ENCODE measurements at regions not wholly inside any gene's neighbourhood (a gene's known extent, or its start where the extent isn't known, plus 50 kb on each side); places are given as distances from the start of the nearest gene placed in this dataset.

DNA sequence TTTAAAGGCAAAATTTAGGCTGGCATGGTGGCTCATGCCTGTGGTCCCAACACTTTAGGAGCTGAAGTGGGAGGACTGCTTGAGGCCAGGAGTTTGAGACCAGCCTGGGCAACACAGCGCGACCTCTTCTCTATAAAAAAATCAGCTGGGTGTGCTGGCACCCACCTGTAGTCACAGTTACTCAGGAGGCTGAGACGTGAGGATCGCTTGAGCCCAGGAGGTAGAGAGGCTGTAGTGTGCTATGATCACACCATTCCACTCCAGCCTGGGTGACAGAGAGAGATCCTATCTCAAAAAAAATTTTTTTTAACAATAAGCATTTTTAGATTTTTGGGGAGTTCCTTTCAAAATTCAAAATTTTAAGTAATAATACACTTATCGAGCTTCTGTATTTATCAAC is 63.3 kb downstream of the SPATA31C2 start:
- WGBS, 4 donors = 94 to 97% (median 96%) methylated on average over 5 of the region's 5 CpGs
- DNase-seq = no peak
- TF ChIP-seq, protein P1, sequence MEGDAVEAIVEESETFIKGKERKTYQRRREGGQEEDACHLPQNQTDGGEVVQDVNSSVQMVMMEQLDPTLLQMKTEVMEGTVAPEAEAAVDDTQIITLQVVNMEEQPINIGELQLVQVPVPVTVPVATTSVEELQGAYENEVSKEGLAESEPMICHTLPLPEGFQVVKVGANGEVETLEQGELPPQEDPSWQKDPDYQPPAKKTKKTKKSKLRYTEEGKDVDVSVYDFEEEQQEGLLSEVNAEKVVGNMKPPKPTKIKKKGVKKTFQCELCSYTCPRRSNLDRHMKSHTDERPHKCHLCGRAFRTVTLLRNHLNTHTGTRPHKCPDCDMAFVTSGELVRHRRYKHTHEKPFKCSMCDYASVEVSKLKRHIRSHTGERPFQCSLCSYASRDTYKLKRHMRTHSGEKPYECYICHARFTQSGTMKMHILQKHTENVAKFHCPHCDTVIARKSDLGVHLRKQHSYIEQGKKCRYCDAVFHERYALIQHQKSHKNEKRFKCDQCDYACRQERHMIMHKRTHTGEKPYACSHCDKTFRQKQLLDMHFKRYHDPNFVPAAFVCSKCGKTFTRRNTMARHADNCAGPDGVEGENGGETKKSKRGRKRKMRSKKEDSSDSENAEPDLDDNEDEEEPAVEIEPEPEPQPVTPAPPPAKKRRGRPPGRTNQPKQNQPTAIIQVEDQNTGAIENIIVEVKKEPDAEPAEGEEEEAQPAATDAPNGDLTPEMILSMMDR (IDR thresholded peaks at IDR 0.05) = no peak
- TF ChIP-seq POLR2A (IDR thresholded peaks at IDR 0.05) = no peak
- intact Hi-C loops (cut with DNase I) = no loop called here
- no peaks in the 10 kb centered on the region for H3K36me3 ChIP-seq (replicated peaks in 1 of 2)
- H3K27me3 ChIP-seq = no peaks in the 10 kb centered on the region
- no peak overlapping the region for H3K27ac ChIP-seq
- H3K9me3 ChIP-seq (replicated peaks in 1 of 3) = no peaks in the 10 kb centered on the region
- peaks cover 5 to 8% of the 10 kb centered on the region in 2 donors for H3K4me1 ChIP-seq (replicated peaks in 1 of 2)
- H3K4me3 ChIP-seq = no peak overlapping the region

DNA sequence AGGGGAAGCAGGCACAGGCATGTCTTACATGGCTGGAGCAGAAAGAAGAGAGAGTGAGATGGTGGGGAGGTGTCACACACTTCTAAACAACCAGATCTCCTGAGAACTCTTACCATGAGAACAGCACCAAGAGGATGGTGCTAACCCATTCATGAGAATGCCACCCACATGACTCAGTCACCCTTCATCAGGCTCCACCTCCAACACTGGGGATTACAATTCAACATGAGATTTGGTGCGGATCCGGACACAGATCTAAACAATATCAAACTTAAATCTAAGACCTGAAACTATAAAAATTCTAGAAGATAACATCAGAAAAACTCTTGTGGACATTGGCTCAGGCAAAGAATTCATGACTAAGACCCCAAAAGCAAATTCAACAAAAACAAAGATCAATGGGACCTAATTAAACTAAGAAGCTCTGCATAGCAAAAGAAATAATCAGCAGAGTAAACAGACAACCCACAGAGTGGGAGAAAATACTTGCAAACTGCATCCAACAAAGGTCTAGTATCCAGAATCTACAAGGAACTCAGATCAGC is 65.4 kb downstream of the SPATA31C2 start:
- no peak overlapping the region for H3K27ac ChIP-seq
- no peaks in the 10 kb centered on the region for H3K27me3 ChIP-seq
- no peaks in the 10 kb centered on the region for H3K9me3 ChIP-seq (replicated peaks in 1 of 3)
- H3K4me3 ChIP-seq = no peak overlapping the region
- TF ChIP-seq, protein P1 (IDR thresholded peaks at IDR 0.05) = no peak
- TF ChIP-seq POLR2A (IDR thresholded peaks at IDR 0.05) = no peak
- intact Hi-C loops (cut with DNase I) = no loop called here
- H3K4me1 ChIP-seq (replicated peaks in 1 of 2) = peaks cover 5 to 8% of the 10 kb centered on the region in 2 donors
- H3K36me3 ChIP-seq (replicated peaks in 1 of 2) = no peaks in the 10 kb centered on the region
- 93 to 100% (median 98%) methylated on average over 2 of the region's 2 CpGs for WGBS, 4 donors
- DNase-seq = no peak

DNA sequence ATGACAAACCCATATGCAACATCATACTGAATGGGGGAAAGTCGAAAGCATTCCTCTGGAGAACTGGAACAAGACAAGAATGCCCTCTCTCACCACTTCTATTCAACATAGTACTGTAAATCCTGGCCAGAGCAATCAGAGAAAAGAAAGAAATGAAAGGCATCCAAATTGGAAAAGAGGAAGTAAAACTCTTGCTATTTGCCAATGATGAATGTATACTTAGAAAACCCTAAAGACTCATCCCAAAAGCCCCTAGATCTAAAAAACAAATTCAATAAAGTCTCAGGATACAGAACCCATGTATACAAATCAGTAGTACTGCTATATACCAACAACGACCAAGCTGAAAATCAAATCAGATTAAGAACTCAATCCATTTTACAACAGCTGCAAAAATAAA is 66.9 kb downstream of the SPATA31C2 start:
- intact Hi-C loops (cut with DNase I) = no loop called here
- no peaks in the 10 kb centered on the region for H3K9me3 ChIP-seq (replicated peaks in 1 of 3)
- no peak for DNase-seq
- 79 to 87% (median 84%) methylated on average over 2 of the region's 2 CpGs for WGBS, 4 donors
- H3K27me3 ChIP-seq = no peaks in the 10 kb centered on the region
- H3K4me1 ChIP-seq (replicated peaks in 1 of 2) = no peaks in the 10 kb centered on the region
- no peak overlapping the region for H3K27ac ChIP-seq
- TF ChIP-seq POLR2A (IDR thresholded peaks at IDR 0.05) = no peak
- TF ChIP-seq, protein P1 (IDR thresholded peaks at IDR 0.05) = no peak
- H3K36me3 ChIP-seq (replicated peaks in 1 of 2) = no peaks in the 10 kb centered on the region
- no peak overlapping the region for H3K4me3 ChIP-seq

DNA sequence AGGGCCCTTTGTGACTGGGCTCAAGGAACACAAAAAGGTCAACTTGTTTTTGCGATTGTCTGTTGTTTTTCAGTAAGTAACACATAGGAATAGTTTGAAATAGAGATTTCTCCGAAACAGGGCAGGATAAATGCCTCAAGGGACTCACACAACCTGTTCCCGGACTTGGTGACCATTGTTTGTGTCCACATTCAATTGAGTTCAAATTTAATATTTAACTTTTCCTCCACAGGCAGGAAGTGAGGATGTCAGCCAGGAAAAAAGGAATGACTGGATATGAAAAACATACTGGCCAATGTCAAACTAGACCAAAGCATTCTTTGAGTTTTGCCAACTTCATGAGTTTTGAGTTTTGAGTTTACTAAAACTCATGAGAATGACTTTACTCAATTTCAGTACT is 72.7 kb downstream of the SPATA31C2 start:
- no peaks in the 10 kb centered on the region for H3K9me3 ChIP-seq (replicated peaks in 1 of 3)
- no peaks in the 10 kb centered on the region for H3K27me3 ChIP-seq
- no peaks in the 10 kb centered on the region for H3K36me3 ChIP-seq (replicated peaks in 1 of 2)
- no peaks in the 10 kb centered on the region for H3K4me1 ChIP-seq (replicated peaks in 1 of 2)
- no peak for DNase-seq
- 74 to 89% (median 85%) methylated on average over 3 of the region's 3 CpGs for WGBS, 4 donors
- intact Hi-C loops (cut with DNase I) = no loop called here
- TF ChIP-seq POLR2A (IDR thresholded peaks at IDR 0.05) = no peak
- H3K27ac ChIP-seq = no peak overlapping the region
- no peak overlapping the region for H3K4me3 ChIP-seq

DNA sequence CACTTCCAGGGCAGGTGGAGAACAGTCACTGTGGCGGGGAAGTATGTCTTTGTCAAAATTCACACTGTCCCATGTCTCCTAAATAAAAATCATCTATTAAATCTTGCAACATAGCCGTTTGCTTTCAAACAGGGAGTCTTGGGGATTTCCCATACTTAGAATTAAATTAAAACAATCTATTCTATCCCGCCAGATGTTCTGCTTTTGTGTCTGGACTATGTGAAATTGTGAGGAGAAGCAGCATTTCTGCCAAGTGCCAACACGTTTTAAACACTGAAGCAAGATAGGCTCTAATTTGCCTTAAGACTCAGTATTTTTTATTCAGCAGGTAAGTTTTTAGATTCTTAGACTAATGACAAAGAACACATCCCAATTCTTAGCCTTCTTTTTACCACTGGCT is 73.7 kb downstream of the SPATA31C2 start:
- DNase-seq = no peak
- Histone ChIP-seq H3K27me3 (no peaks in the 10 kb centered on the region), H3K9me3 (replicated peaks in 1 of 3) (no peaks in the 10 kb centered on the region), H3K4me1 (replicated peaks in 1 of 2) (no peaks in the 10 kb centered on the region), H3K27ac (no peak overlapping the region), H3K36me3 (replicated peaks in 1 of 2) (no peaks in the 10 kb centered on the region), H3K4me3 (no peak overlapping the region)
- TF ChIP-seq, protein P1 (IDR thresholded peaks at IDR 0.05) = no peak
- no peak for TF ChIP-seq POLR2A (IDR thresholded peaks at IDR 0.05)
- 65 to 82% (median 72%) methylated on average over 4 of the region's 4 CpGs for WGBS, 4 donors
- intact Hi-C loops (cut with DNase I) = no loop called here

Measured in adrenal gland (tissue), 9 donors.